Inferior parietal cortex (tissue), 1 donor: ENCODE measurements at regions not wholly inside any gene's neighbourhood (a gene's known extent, or its start where the extent isn't known, plus 50 kb on each side); places are given as distances from the start of the nearest gene placed in this dataset.
"Not testable (repeated sequence)": the region's sequence is repeated elsewhere in the genome, so short reads cannot be mapped to it uniquely, and the experiment has no call there.

Source experiments
- DNase-seq: peaks from one replicate; pipeline ENCODE4 v3.0.0-alpha.2; 2016; ENCODE audit errors: extremely low spot score

GRCh38 chr10:52540479-52540984 lies 226.5 kb downstream of the DKK1 start:
- DNase-seq, result no peak

DNA sequence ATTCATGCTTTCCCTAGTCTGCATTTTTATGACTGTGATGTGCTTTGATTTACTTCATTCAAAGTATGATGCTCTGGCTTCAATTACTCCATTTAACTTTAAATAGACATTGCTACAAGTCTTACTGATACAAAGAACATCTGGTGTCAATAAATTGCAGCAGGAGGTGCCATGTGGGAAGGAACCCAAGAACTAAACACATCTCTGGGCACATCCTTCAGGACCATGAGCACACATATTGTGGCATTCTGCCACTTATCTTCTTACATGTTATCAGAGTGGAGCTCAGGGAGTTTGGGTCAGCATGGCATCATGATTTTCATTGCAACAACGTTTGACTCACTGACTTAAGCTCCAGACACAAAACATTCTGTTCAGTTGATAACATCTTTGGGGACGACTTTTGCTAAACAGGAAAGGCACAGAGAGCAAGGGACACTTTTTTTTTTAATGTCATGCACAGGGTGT lies 227.0 kb downstream of the DKK1 start:
- no peak for DNase-seq

- DNase-seq, result no peak
Observed at GRCh38 chr10:52542906-52543305, 228.8 kb downstream of the DKK1 start.

- no peak for DNase-seq
Observed at GRCh38 chr10:52551046-52551445, 221.5 kb downstream of the MBL2 start.

GRCh38 chr10:52558090-52558489 lies 214.5 kb downstream of the MBL2 start:
- DNase-seq, result no peak

DNA sequence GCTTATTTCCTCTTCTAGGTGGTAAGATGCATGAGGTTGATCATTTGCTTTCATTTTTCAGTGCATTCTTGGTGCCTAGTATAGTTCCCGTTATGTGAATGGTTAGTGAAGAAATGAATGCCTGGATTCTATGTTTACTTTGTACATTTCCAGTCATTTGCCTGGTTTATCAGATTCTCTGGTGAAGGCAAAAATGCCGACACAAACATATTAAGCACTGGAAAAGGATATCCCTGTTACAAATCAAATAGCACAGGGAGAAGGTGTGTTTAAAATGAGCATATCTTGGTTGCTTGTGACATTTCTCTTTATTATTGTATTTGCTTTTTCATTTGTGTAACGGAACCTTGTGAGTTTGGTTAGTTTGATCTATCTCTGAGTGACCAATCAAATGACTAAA lies 211.3 kb downstream of the MBL2 start:
- no peak for DNase-seq

- no peak for DNase-seq
Observed at GRCh38 chr10:52563360-52563759, 209.2 kb downstream of the MBL2 start.

DNA sequence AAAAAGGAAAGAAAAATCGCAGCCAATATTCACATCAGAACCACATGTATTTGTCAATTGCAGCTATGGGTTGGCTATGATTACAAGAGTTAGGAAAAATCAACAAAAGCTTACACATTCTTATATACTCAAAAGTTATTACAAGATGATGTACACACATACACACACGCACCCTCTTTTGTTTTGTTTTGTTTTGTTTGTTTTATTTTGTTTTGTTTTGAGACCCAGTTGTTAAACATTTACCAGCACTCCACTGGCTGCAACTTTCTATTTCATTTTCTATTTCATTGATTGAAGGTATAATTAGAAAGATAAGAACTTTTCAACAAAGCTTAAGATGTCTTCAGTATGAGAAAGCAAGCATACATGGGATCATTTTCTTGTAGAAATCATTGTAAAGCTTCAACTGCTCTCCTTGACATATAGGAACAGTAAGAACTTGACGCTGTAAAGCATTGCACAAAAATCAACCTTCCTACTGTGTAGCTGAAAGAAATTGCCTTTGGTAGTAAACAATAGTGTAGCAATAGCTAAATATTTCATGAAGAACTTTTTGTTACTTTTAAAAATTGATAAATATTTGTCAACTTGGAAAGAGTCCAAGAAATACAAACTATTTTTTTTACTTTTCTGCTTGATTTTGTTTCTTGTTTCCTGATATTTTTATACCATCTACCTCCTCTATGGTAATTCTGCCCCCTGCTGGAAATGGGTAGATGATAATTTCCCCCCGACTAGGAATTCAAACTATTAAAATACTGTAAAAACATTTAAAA lies 205.9 kb downstream of the MBL2 start:
- DNase-seq, result no peak

- DNase-seq, result no peak
Observed at GRCh38 chr10:52567247-52567580, 205.4 kb downstream of the MBL2 start.

DNA sequence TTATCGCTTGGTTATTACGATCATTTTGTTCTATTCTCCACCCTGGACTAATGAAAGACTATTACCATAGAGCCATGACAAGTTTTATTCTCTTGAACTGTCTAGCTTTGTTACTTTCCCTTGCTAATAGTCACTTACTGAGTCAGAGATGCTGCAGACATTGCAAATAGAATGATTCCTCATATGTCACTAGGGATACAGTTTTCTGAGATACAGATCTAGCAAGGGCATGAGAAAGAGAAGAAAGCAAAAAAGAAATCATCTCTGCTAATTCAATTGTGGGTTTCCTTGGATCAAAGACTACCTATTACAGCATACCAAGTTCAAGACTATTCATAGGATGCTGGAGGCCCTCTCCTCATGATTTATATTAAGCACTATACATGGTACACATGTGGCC lies 204.3 kb downstream of the MBL2 start:
- no peak for DNase-seq

DNA sequence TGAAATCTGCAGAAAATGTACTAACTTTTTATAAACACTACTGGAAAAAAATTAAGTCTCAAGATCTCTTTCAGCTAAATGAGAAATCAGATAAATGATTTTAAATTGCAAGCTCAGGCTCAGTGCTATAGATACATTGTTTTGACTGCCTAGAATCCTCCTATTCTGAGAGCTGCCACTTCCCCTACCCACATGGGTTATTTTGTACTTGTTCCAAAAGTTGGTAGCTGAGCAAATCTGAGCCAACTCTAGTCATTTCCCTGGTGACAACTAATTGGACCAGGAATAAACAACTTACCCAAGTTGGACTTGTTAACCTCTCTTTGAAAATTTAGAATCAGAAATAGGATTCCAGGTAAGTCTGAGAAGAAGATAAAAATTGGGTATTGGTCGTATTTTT lies 202.1 kb downstream of the MBL2 start:
- DNase-seq, result no peak

- DNase-seq, result no peak
Observed at GRCh38 chr10:52571018-52571417, 201.6 kb downstream of the MBL2 start.

GRCh38 chr10:52571516-52572182 lies 200.9 kb downstream of the MBL2 start:
- no peak for DNase-seq

- no peak for DNase-seq
Observed at GRCh38 chr10:52573347-52573746, 199.2 kb downstream of the MBL2 start.

DNA sequence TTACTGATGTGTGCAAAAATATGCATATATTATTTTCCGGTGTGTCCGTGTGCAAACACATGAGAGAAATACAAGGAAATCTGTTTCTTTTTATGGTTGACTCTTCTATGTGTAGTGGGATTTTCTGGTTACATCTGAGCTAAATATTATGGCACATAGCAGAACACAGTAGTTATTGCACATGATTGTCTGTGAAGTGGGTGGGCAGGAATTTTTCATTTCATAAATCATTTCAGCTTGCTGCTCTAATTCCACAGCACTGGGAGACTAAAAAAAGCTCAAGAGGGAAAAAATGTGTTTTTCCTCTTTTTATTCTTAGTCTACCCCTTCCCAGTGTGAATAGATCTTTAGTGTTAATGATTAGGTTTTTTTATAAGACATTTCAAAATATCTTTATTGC lies 197.9 kb downstream of the MBL2 start:
- DNase-seq, result no peak

DNA sequence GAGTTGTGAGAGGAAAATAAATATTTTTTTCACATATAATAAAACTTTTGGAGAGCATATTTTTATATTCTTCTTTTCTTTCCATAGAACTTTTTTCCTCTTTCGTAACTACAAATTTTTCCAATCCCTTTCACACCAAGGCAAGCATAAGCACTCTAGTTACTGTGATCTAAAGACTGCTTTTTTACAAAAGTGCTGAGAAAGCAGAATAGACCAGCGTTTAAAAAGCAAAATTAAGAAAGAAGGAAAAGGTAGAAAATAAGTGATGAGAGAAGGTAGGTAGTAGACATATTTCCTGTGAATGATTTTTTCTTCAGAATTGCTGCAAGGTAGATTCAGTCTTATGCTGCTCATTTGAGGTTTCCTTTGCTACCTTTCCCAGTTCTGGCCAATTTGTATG lies 195.5 kb downstream of the MBL2 start:
- DNase-seq, result no peak

DNA sequence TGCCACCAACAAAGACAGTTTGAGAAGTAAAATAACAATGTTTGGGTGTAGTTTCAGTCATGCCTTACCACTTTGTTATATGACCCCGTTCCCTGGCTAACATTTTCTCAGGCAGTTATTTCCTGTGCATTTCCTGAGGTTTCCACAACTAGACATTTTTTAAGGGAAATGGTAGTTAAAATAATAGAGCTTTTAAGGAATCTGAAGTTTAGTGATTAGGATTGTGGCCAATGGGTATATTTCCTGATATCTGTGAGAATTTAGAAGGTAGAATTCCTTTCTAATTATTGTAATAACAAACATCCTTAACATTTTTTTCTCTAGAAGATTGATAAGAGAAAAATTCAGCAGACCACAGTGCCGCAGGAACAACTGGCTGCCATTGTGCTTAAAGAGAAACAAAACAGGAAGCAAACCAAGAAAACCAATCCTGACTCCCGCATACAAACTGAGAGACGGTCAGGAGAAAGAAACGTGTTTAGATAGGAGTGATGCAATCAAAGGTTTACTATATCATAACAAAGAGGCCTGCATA lies 193.6 kb downstream of the MBL2 start:
- no peak for DNase-seq

DNA sequence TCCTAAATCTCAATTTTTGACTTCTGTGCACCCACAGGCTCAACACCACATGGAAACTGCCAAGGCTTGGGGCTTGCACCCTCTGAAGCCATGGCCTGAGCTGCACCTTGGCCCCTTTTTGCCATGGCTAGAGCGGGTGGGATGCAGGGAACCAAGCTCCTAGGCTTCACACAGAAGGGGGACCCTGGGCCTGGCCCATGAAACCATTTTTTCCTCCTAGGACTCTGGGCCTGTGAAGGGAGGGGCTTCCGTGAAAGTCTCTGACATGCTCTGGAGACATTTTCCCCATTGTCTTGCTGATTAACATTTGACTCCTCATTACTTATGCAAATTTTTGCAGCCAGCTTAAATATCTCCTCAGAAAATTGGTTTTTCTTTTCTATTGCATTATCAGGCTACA lies 190.9 kb downstream of the MBL2 start:
- not testable (repeated sequence) for DNase-seq

- no peak for DNase-seq
Observed at GRCh38 chr10:52583336-52583735, 189.2 kb downstream of the MBL2 start.

GRCh38 chr10:52586710-52587109 lies 185.9 kb downstream of the MBL2 start:
- no peak for DNase-seq

- no peak for DNase-seq
Observed at GRCh38 chr10:52597189-52597863, 175.3 kb downstream of the MBL2 start.

DNA sequence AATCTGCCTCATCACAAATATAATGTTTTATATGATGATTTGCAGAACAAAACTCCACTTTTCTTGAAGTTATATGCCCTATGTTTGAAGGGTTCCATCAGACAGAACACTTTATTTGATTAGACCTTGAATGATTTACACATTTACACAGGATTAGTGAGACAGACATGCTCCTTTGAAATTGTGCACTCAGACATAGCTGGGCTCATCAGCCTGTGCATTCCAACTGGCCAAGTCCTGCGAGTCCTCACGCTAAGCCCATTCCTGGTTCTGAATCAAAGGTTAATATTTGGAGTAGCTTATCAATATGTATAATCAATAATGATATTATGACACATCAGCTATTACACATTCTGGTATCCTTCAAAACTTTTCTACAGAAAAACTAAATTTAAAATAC lies 173.6 kb downstream of the MBL2 start:
- no peak for DNase-seq
